HG03025 (cell line): ENCODE measurements at regions not wholly inside any gene's neighbourhood (a gene's known extent, or its start where the extent isn't known, plus 50 kb on each side); places are given as distances from the start of the nearest gene placed in this dataset.

Experiments used
- ATAC-seq: cut with Tn5 transposase; IDR thresholded peaks from one replicate; pipeline ENCODE4 v1.9.1; 2021; ENCODE audit warnings: mild to moderate bottlenecking, moderate library complexity; ENCODE audit not compliant: unreplicated experiment, low FRiP score

GRCh38 chr14:100673085-100673806 lies 53.4 kb upstream of the DLK1 start:
- ATAC-seq, result no peak

- ATAC-seq, result no peak
These were observed 52.9 kb upstream of the DLK1 start for GRCh38 chr14:100673807-100674154.

GRCh38 chr14:100674428-100674827 lies 52.3 kb upstream of the DLK1 start:
- no peak for ATAC-seq

- ATAC-seq, result no peak
These were observed 51.6 kb upstream of the DLK1 start for GRCh38 chr14:100674897-100675619.

- no peak for ATAC-seq
These were observed 50.7 kb upstream of the DLK1 start for GRCh38 chr14:100675699-100676684.
